ENCODE measurements at regions not wholly inside any gene's neighbourhood (a gene's known extent, or its start where the extent isn't known, plus 50 kb on each side); places are given as distances from the start of the nearest gene placed in this dataset.

- Histone ChIP-seq H3K4me1 (ENCODE audit: insufficient read depth, low read length) (no peaks in the 10 kb centered on the region), H3K27me3 (ENCODE audit: control insufficient read depth in 1 of 2, insufficient read depth in 2 of 2, low read length in 2 of 2) (no peaks in the 10 kb centered on the region), H3K27ac (ENCODE audit: low read depth in 1 of 2, low read length in 2 of 2) (no peak overlapping the region), H3K9me3 (ENCODE audit: control insufficient read depth in 1 of 2, insufficient read depth in 1 of 2, low read length in 2 of 2) (peaks cover 0 to 4% of the 10 kb centered on the region in 2 experiments), H3K4me3 (ENCODE audit: low read length) (no peak overlapping the region), H3K36me3 (ENCODE audit: insufficient read depth, low read length) (no peaks in the 10 kb centered on the region)
- Mint-ChIP-seq H3K27me3 (no peaks in the 10 kb centered on the region), H3K27ac (no peak overlapping the region), H3K9me3 (peaks cover 5% of the 10 kb centered on the region), H3K4me1 (ENCODE audit: low read depth) (no peaks in the 10 kb centered on the region), H3K4me3 (no peak overlapping the region), H3K36me3 (ENCODE audit: low read depth) (no peaks in the 10 kb centered on the region)
- ChIA-PET POLR2A (no interaction called here), CTCF (no interaction called here)
- ATAC-seq (ENCODE audit: poor library complexity) (no peak), DNase-seq (no peak)
- no peak for TF ChIP-seq CTCF (IDR thresholded peaks at IDR 0.05)
- intact Hi-C loops (cut with DNase I, micrococcal nuclease): no loop called here
Measured at GRCh38 chr5:8581047-8581446, 712.1 kb downstream of the MTRR start.

- Histone ChIP-seq H3K4me3 (ENCODE audit: low read length) (no peak overlapping the region), H3K27me3 (ENCODE audit: control insufficient read depth in 1 of 2, insufficient read depth in 2 of 2, low read length in 2 of 2) (no peaks in the 10 kb centered on the region), H3K36me3 (ENCODE audit: insufficient read depth, low read length) (no peaks in the 10 kb centered on the region), H3K9me3 (ENCODE audit: control insufficient read depth in 1 of 2, insufficient read depth in 1 of 2, low read length in 2 of 2) (peaks cover 0 to 9% of the 10 kb centered on the region in 2 experiments), H3K4me1 (ENCODE audit: insufficient read depth, low read length) (no peaks in the 10 kb centered on the region), H3K27ac (ENCODE audit: low read depth in 1 of 2, low read length in 2 of 2) (no peak overlapping the region)
- no peaks in the 10 kb centered on the region for H3K4me1 Mint-ChIP-seq (ENCODE audit: low read depth)
- DNase-seq (no peak), ATAC-seq (ENCODE audit: poor library complexity) (no peak)
- ChIA-PET CTCF (no interaction called here), POLR2A (no interaction called here)
- H3K4me3 Mint-ChIP-seq: no peak overlapping the region
- no peak overlapping the region for H3K27ac Mint-ChIP-seq
- H3K27me3 Mint-ChIP-seq: no peaks in the 10 kb centered on the region
- intact Hi-C loops (cut with DNase I, micrococcal nuclease): no loop called here
- H3K36me3 Mint-ChIP-seq (ENCODE audit: low read depth): no peaks in the 10 kb centered on the region
- H3K9me3 Mint-ChIP-seq: peaks cover 8% of the 10 kb centered on the region
- TF ChIP-seq CTCF (IDR thresholded peaks at IDR 0.05): no peak
Measured at GRCh38 chr5:8585230-8586018, 716.5 kb downstream of the MTRR start.

GRCh38 chr5:8590959-8591358 is 722.0 kb downstream of the MTRR start:
- no peak for ATAC-seq (ENCODE audit: poor library complexity)
- no peak overlapping the region for H3K4me3 Mint-ChIP-seq
- no peak for TF ChIP-seq CTCF (IDR thresholded peaks at IDR 0.05)
- intact Hi-C loops (cut with DNase I, micrococcal nuclease): no loop called here
- no peaks in the 10 kb centered on the region for H3K36me3 Mint-ChIP-seq (ENCODE audit: low read depth)
- peaks cover 0 to 4% of the 10 kb centered on the region in 2 experiments for H3K9me3 ChIP-seq (ENCODE audit: control insufficient read depth in 1 of 2, insufficient read depth in 1 of 2, low read length in 2 of 2)
- no peaks in the 10 kb centered on the region for H3K4me1 ChIP-seq (ENCODE audit: insufficient read depth, low read length)
- POLR2A ChIA-PET: no interaction called here
- H3K27me3 Mint-ChIP-seq: no peaks in the 10 kb centered on the region
- CTCF ChIA-PET: no interaction called here
- no peaks in the 10 kb centered on the region for H3K27me3 ChIP-seq (ENCODE audit: control insufficient read depth in 1 of 2, insufficient read depth in 2 of 2, low read length in 2 of 2)
- no peak overlapping the region for H3K27ac Mint-ChIP-seq
- H3K9me3 Mint-ChIP-seq: peaks cover 6% of the 10 kb centered on the region
- H3K36me3 ChIP-seq (ENCODE audit: insufficient read depth, low read length): no peaks in the 10 kb centered on the region
- no peak overlapping the region for H3K4me3 ChIP-seq (ENCODE audit: low read length)
- H3K27ac ChIP-seq (ENCODE audit: low read depth in 1 of 2, low read length in 2 of 2): no peak overlapping the region
- H3K4me1 Mint-ChIP-seq (ENCODE audit: low read depth): no peaks in the 10 kb centered on the region
- DNase-seq: no peak
